ENCODE measurements at regions not wholly inside any gene's neighbourhood (a gene's known extent, or its start where the extent isn't known, plus 50 kb on each side); places are given as distances from the start of the nearest gene placed in this dataset.
"Not testable (repeated sequence)": the region's sequence is repeated elsewhere in the genome, so short reads cannot be mapped to it uniquely, and the experiment has no call there.

DNA sequence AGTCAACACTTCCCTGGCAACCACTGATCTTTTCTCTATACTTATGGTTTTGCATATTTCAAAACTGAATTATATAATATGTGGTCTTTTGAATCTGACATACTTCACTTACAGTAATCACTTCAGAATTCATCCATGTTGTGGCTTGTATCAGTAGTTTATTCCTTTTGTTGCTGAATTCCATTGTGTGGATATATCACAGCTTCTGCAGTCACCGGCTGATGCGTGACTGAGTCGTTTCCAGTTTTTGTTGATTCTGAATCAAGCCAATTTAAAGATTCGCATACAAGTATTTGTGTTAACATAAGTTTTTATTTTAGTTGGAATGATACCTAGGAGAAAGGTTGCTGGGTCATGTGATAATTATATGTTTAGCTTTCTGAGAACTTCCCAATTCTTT, 672.5 kb upstream of the ANKRD30A start:
- no peak for DNase-seq (ENCODE audit: low read depth in 3 of 3)

DNA sequence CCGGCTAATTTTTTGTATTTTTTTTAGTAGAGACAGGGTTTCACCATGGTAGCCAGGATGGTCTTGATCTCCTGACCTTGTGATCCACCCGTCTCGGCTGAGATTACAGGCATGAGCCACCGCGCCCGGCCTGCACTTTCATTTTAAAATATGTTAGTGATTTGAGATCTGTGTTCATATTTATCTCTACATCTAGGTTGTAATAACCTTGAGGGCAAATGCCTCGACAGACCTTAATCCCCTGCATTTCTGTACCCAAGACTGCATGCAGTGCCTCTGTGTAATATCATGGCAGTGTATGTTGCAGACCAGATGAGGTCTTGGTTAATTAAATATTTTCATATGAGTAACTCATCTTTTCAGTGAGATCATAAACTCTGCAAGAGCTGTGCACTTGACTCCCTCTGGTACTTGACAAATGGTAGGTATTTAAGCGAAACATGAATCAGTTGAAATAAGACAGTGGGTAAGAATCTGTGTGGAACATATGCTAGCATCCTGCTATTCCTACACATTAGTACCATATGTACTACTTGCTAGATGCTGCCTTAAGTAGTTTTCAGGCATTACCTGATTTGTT, 673.9 kb upstream of the ANKRD30A start:
- DNase-seq (ENCODE audit: low read depth in 3 of 3): no peak

DNA sequence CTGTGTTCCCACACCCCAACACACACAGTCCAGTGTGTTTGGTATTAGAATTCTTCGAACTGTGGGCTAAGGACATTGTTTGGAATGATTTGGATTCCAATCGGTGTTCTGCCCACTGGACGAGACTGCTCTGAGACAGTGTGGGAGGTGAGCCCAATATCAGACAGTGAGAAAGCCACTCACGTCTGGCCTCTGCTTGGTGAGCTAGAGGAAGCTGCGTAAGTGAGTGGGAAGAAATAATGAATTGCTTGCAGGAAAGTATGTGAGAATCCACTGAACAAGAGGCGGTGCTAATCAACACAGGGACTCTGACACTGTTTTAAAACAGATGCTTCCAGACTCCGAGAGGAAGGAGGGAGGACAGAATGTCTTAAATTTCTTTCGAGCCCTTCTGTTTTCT, 675.0 kb upstream of the ANKRD30A start:
- no peak for DNase-seq (ENCODE audit: low read depth in 3 of 3)

DNA sequence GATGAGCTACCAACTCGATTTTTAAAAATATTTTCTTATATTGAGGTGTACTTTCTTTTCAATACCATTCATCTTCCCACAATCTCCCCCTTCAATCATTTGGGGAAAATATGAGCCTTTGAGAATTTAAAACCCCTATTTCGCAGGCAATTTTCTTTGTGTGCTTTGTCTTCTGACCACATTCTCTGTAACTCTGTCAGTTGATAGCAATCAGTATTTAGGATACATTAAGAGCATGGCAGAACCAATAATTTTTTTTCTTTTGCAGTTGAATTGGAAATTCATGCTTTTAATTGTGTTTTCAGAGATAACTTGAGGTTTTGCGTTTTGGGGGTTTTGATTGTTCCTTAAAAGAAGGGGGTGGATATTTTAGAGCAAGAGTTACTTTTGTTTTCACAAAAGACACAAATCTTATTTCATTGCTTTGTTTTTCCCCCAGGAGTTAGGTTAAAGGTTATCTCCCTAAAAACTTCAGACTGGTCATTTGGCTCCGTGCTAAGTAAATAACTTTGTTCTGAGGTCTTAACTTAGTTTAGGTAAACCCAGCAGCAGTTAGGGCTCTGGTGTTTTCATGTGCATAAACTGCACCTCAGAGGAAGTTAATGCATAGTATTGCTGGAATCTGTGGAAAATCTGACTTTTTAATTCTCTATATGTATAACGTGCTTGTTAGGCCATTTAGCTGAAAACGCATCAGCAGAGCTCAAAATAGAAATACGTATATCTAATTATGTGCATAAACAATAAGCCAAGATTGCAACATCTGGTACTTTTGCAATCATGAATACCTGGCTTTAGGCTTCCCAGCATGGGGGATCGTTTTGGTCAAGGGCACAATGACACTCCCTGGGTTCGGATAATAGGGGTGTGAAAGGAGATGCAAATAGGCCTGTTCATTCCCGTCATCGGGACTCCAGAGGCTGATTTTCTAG, 676.4 kb upstream of the ANKRD30A start:
- no peak for DNase-seq (ENCODE audit: low read depth in 3 of 3)

DNA sequence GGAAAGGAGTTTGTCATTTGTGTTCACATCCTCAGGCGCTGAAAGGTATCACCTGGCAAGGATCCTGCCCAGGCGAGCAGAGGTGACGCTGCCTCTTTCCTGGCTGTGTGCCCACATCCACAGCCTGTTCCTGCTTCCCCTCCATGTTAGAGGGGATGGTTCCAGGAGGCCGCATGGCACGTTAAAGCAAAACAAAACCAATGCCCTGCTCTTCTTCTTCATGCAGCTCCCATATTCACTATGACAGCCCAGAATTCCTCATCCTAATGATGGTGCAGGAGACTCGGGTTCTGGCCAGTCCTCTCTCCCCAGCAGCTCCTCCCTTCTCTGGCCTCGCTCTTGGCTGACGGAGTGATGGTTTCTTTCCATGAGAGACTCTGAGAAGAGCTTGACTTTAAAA, 678.5 kb upstream of the ANKRD30A start:
- no peak for DNase-seq (ENCODE audit: low read depth in 3 of 3)

DNA sequence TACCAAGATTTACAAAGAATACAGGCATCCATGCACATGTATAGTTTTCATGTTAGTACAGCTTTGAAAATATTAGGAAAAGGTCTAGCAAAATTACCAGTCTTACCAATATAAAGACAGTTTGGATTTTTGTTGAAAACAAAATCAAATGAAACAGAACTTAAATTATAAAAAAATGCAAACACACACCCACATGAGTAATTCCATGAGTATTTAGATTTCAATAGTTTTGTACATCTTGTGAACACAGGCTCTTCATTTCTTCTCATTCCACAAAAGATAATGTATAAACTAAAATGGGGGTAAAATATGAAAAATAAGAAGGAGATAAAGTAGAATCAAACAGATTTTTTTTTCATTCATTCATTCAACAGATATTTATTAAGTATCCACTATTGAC, 682.2 kb upstream of the ANKRD30A start:
- DNase-seq (ENCODE audit: low read depth in 3 of 3): no peak

DNA sequence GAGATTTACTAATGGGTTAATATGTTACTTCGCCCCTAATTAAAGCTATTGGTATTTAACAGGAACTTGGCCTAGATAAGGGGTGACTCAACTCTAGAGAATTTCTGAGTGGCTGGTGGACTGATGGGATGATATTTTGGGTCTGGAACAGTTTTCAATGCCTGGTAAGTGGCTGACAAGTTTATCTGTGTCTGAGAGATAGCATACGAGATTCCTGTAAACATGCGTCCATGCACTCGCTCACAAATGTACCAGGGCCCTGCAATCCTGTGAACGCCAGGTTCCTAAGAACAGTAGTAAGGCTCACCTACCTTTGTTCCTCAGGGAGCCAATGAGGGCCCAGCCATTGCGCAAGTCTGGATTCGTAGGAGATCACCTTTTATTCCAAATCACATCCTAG, 683.8 kb upstream of the ANKRD30A start:
- no peak for DNase-seq (ENCODE audit: low read depth in 3 of 3)

DNA sequence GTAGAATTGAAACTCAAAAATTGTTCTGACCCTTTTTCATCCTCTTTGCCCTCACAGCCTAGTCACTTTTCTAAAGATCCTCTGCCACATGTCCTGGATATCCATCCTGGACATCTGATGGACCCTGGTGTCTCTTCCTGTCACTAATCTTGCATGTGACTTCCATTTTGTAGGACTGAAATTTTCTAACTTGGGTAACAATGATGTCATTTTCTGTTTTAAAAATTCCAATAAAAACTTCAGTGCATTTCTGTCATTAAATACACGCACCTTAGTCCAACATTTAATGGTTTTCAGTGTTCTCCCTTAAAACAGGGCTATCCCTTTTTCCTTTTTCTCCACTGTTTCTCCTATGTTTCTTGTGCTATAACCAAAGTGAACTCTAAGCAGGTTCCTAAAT, 684.9 kb upstream of the ANKRD30A start:
- DNase-seq (ENCODE audit: low read depth in 3 of 3): no peak

DNA sequence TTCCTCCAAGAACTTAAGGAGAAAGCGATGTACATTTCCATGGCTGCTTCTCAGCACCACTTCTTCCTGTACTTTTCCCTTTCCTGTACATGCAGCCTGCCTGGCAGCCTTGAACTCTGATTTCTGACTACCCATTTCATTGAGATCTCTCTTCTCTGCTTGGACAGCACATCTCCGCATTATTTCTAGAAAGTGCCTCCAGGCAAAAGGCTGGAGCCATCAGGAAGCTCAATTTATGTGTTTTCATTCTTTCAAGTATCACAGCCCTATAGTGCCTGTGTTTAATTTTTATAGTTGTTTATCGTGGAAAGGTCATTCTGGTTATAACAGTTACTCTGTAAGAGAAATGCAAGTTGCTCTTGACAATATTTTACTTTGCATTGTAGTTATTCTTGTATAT, 688.0 kb upstream of the ANKRD30A start:
- DNase-seq (ENCODE audit: low read depth in 3 of 3): no peak

DNA sequence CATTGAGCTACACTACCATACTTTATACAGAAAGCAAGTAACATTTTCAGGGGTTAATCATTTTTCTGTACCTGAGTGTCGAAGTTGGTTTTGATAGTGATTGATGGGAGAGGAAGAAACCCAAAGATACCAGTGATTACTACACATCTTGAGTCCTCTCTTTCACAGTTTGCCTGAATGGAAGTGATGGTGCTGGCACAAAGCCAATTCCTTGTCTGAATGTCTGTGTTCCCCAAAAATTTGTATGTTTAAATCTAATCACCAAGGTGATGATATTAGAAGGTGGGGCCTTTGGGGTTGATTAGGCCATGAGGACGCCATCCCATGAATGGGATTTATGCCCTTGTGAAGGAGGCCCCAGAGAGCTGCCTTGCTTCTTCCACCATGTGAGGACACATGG, 696.9 kb upstream of the ANKRD30A start:
- DNase-seq (ENCODE audit: low read depth in 3 of 3): no peak

DNA sequence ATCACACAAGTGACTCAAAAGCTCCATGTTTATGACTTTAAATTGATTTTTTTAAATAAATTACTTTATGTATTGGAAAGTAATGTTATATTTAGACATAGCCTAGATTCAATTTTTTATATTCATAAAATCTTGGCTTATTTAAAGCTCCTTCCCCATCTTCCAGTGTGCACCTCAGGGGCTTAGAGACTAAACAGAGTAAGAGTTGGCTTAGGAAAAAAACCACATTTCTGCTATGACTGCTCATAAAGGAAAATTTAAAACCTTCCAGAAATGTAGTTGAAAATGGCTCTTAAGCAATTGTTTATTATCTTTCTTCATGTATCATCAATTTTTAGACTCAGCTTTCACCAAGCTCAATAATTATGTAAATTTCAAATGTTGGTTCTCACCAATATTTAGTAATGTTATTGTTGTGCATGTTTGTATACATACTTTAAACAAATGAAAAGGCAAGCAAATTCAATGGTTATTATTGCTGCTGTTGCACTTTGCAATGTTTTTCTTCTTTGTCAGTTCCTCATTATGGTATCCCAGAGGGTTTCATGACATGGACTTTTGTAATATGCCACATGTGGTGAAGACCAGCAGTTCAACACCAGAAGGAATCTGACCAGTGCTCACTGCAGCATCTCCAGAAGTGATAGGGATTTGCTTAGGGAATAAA, 700.1 kb upstream of the ANKRD30A start:
- no peak for DNase-seq (ENCODE audit: low read depth in 3 of 3)

DNA sequence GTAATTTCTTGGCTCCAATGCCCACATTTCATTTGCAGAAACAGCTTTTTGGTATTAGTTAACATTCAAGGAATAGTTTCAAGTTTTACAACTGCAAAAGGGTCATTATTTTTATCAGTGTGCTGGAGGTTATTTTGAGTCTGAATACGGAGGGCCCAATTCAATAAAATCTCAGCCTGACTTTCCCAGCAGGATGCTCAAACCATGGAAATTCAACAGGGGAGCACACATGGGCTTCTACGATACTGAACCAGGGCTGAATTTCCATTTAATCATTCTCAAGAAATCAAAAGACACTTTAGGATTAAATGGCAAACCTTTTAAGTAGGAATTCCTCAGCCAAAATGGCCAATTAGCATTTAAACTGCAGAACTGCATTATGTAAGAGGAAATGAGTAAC, 700.9 kb upstream of the ANKRD30A start:
- DNase-seq (ENCODE audit: low read depth in 3 of 3): no peak

DNA sequence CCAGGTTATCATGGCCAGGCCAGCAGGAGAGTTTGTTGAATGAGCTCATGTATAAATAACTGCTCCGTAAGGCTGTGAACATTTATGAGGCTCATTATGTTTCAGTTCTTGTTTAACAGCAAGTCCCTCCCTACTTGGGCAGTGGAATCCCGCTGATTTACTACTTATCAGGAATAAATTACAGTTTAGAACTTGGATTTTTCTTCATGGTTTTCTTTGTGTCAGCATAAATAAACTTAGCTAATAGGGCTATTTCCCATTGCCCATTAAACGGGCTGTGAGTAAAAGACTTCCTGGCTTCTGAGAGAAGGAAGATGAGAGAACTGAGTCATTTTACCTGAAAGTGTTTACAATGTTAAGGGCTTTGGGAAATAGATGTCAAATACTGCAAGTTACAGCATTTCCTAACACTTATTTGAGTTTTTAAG, 701.6 kb upstream of the ANKRD30A start:
- DNase-seq (ENCODE audit: low read depth in 3 of 3): no peak

DNA sequence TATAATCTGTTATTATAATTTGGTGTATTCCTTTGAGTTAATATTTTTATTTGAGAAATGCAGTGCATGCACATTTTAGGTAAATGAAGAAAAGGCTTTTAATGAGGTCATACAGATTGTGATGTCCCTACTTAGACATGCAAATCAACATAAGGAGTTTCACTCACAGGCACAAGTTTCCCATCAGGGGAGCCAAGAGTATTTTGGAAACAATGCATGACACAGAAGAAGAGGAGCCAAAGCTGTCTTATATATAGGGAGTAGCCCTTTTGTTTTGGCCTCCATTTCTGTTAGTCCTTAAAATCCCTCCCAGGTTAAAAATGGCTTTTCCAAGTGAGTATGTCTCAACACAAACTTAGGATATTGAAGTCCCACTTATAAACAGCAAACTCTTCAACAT, 703.4 kb upstream of the ANKRD30A start:
- no peak for DNase-seq (ENCODE audit: low read depth in 3 of 3)

DNA sequence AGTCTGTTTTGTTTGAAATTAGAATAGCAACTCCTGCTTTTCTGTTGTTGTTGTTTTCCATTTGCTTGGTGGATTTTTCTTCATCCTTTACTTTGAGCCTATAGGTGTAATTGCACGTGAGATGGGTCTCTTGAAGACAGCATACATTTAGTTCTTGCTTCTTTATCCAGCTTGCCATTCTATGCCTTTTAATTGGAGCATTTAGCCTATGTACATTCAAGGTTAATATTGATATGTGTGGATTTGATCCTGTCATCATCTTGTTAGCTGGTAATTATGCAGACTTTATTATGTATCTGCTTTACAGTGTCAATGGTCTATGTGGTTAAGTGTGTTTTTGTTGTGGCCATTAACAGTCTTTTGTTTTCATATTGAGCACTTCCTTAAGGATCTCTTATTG, 708.9 kb upstream of the ANKRD30A start:
- DNase-seq (ENCODE audit: low read depth in 3 of 3): no peak

DNA sequence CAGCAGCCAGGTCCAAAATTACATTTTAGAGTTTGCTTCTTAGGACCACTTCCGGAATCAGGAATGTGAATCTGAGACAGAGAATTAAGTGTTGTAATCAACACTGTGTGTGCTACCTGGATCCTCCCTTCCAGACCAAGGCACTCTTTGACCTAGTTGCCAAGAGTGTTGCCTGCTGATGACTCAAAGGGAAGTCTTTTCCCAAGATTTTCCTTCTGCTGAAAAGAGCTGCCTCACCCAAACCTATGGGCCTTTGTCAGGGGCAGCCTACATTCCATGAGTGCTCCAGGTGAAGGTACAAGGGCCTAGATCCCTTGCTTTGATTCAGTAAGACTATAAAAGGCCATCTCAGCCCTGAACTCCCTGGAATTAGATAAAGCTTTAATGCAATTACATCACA, 712.5 kb upstream of the ANKRD30A start:
- DNase-seq (ENCODE audit: low read depth in 3 of 3): no peak

DNA sequence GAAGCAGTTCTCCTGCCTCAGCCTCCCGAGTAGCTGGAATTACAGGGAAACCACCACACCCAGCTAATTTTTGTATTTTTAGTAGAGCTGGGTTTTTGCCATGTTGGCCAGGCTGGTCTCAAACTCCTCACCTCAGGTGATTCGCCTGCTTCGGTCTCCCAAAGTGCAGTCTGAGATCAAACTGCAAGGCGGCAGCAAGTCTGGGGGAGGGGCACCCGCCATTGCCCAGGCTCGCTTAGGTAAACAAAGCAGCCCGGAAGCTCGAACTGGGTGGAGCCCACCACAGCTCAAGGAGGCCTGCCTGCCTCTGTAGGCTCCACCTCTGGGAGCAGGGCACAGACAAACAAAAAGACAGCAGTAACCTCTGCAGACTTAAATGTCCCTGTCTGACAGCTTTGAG, 725.2 kb upstream of the ANKRD30A start:
- DNase-seq (ENCODE audit: low read depth in 3 of 3): not testable (repeated sequence)

DNA sequence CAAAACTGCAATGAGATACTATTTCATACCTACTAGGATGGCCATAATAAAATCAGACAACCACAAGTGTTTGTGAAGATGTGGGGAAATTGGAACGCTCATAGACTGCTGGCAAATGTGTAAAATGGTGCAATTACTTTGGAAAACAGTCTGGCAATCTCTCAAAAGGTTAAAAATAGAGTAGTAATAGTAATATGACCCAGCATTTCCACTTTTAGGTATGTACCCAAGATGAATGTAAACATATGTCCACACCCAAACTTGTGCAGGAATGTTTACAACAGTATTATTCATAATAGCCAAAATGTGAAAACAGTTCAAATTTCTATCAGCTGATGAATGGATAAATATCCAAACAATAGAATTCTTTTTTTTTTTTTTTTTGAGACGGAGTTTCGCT, 731.6 kb upstream of the ANKRD30A start:
- no peak for DNase-seq (ENCODE audit: low read depth in 3 of 3)

DNA sequence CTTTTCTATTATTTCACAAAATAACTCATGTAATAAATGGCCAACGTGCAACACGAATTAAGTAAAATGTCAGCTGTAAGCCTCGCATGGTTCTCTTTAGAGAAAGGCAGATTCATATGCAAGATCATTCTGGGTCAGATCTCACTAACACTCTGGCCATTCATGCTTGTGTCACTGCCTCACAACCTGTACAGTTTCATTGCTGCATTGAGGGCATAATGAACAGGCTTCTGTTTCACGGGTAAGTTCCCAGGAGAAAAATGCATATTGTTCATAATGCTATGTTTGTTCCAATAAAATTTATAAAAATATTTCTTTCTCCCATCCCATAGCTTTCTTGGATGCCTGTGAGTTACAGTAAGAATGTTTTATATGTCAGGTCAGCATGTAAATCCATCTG, 734.0 kb upstream of the ANKRD30A start:
- DNase-seq (ENCODE audit: low read depth in 3 of 3): no peak

DNA sequence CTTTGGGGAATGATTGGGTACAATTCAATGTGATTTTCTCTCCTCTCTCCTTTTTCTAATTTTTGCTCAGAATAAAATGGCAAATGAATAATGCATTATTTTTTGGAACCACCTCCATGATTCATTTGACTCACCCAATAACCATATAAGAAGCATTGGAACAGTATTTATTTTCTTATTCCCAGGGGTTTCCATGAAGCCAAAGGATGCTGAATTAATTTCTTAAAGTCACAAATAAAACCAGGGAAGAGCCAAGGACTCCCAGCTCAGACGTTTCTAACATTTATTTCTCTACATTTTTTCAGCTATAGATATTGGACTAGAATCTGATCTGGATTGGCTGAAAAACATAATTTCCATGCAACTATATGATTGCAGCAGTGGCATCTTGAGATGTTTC, 735.2 kb upstream of the ANKRD30A start:
- DNase-seq (ENCODE audit: low read depth in 3 of 3): no peak

DNA sequence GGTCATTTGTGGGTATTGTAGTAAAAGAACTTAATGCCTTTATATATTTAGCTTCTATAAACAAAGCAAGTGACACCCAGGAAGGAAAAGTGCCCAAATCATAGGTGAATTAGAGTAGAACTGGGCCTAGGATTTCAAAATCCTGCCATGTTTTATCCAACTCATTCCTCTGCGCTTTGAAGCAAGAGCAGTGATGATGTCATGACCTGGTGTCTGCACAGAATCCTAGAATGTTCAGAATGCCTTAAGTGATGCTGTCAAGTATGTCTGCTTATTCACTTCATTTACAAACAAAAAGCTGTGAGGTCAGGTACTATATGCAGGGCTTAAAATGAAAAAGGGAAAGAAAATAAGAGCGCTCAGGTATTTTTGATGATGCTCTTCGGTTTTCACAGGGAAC, 737.2 kb upstream of the ANKRD30A start:
- no peak for DNase-seq (ENCODE audit: low read depth in 3 of 3)

DNA sequence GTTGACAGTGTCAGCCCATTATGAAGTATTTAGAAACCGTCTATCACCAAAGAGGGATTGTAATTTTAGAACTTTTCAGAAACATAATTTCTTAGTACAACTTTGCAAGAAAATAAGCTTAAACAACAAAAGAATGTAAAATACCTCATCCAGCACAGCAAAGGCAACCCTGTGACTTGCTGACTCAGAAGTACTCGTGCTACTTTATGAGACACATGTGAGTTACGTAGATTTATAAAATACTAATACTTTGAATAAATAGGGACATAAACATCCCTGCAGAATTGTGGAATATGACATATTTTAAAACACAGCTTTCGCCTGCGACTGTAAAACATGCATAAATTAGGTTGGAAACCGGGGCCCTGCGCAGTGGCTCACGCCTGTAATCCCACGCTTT, 739.7 kb upstream of the ANKRD30A start:
- no peak for DNase-seq (ENCODE audit: low read depth in 3 of 3)

DNA sequence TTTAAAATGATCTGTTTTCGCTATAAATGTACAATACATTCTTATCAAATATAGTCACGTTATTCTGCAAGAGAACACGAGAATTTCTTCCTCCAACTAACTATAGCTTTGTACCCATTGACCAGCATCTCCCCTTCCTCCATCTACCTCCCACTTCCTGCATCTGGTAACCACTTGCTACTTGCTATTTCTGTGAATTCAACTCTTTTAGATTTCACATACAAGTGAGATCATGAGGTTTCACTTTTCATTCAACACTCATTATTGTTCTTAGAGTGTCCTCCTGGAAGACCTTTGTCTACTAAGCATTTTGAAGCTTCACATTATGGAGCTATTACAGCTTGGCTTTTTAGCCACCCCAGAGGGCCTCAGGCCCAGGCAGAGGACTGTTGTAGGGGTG, 741.3 kb upstream of the FZD8 start:
- no peak for DNase-seq (ENCODE audit: low read depth in 3 of 3)

All from stimulated activated CD4-positive, alpha-beta T cell treated with anti-CD3 and anti-CD28 coated beads, TNF-alpha, amount 100 ng/mL, for 4 hours (primary cell).